Ovary (tissue), 7 donors: ENCODE measurements at regions not wholly inside any gene's neighbourhood (a gene's known extent, or its start where the extent isn't known, plus 50 kb on each side); places are given as distances from the start of the nearest gene placed in this dataset.

Experiments
- DNase-seq, 5 donors: peaks; one replicate each; pipeline ENCODE4 v3.0.0-alpha.2; 2019 to 2020
- H3K27ac ChIP-seq, 2 donors: fragments of 200-600 bp; one replicate each; pipeline versions ENCODE4 v1.5.1 to v1.8.0; 2019 to 2022
- H3K27me3 ChIP-seq: fragments of 200-600 bp; one replicate; pipeline ENCODE4 v1.8.0; 2022
- H3K36me3 ChIP-seq: fragments of 200-600 bp; sonication (generic); one replicate; pipeline ENCODE4 v1.5.1; 2019
- H3K4me1 ChIP-seq: one replicate; pipeline ENCODE4 v1.8.1; 2013; ENCODE audit warnings: mild to moderate bottlenecking, moderate library complexity; ENCODE audit not compliant: insufficient read depth
- H3K4me3 ChIP-seq: fragments of 200-600 bp; sonication (generic); one replicate; pipeline ENCODE4 v1.5.1; 2017
- H3K9me3 ChIP-seq, 2 donors: fragments of 200-600 bp in 1 of 2; sonication (generic) in 1 of 2; one replicate each; pipeline versions ENCODE4 v1.5.1 to v1.8.1; 2013 to 2019; ENCODE audit warnings: mild to moderate bottlenecking in 1 of 2, moderate library complexity in 1 of 2
- EP300 ChIP-seq: sonication (generic); formaldehyde crosslinking; IDR thresholded peaks from one replicate; pipeline ENCODE4 v1.6.1; 2017; ENCODE audit warnings: antibody characterized with exemption
- POLR2A ChIP-seq: fragments of 450-650 bp; IDR thresholded peaks from one replicate; pipeline ENCODE4 v1.6.1; 2017; ENCODE audit warnings: antibody characterized with exemption, mild to moderate bottlenecking, moderate library complexity
- WGBS, 3 donors: extraction: QIAGEN DNeasy Blood & Tissue Kit in 1 of 3; methylation state at CpG; one replicate each; pipeline versions ENCODE4 v1.1.5 to v1.1.7; 2013 to 2017; 5-methylcytosine and 5-hydroxymethylcytosine counted together
- intact Hi-C, 4 donors: fragments of 100-400 bp; cut with DNase I; formaldehyde crosslinking; loops; one replicate each; pipeline versions ENCODE4 v1.11.0 to v1.15.1; 2022 to 2023
- TF ChIP-seq, protein P1 (sequence below), 3 donors: fragments of 450-650 bp in 2 of 3; fragments of 200-600 bp in 1 of 3; IDR thresholded peaks; one replicate each; pipeline versions ENCODE4 v1.5.1 to v1.8.0; 2016 to 2022; ENCODE audit warnings: antibody characterized with exemption in 3 of 3, mild to moderate bottlenecking in 1 of 3
- donor health status: DM: no; HTN: no; CAD: no; lungs with moderate emphysema.
- donor health status: DM: no; HTN: no; CAD: no.
- donor health status: Bipolar disorder and iron deficiency.
- donor health status: DM: no; HTN: no; CAD: no.
- donor health status: DM: yes; HTN: yes; CAD: no.

DNA sequence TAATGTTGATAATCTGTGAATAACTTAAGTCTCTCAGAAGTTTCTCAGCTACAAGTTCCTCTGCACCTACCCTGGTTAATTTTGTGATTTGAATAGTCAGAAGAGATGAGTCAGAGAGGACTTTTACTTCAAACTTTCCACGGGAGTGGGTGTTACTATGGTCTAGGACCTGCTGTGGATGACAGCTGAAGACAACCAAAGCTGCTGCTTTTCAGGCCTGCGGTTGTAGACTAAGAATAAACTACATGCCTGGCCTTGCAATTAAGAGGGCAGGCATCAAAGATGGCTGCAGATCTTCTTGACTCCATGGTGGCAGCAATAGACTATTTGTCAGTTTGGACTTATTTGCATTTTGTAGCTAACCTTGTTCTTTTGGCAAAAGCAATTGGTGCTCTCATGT lies 227.1 kb upstream of the KRR1 start:
- no peak overlapping the region for H3K27ac ChIP-seq
- DNase-seq: no peak
- H3K4me1 ChIP-seq: no peaks in the 10 kb centered on the region
- H3K4me3 ChIP-seq: no peak overlapping the region
- WGBS, 3 donors: 34 to 49% (median 38%) methylated on average over 2 of the region's 2 CpGs
- intact Hi-C loops: no loop called here
- TF ChIP-seq EP300: no peak
- TF ChIP-seq, protein P1, sequence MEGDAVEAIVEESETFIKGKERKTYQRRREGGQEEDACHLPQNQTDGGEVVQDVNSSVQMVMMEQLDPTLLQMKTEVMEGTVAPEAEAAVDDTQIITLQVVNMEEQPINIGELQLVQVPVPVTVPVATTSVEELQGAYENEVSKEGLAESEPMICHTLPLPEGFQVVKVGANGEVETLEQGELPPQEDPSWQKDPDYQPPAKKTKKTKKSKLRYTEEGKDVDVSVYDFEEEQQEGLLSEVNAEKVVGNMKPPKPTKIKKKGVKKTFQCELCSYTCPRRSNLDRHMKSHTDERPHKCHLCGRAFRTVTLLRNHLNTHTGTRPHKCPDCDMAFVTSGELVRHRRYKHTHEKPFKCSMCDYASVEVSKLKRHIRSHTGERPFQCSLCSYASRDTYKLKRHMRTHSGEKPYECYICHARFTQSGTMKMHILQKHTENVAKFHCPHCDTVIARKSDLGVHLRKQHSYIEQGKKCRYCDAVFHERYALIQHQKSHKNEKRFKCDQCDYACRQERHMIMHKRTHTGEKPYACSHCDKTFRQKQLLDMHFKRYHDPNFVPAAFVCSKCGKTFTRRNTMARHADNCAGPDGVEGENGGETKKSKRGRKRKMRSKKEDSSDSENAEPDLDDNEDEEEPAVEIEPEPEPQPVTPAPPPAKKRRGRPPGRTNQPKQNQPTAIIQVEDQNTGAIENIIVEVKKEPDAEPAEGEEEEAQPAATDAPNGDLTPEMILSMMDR (IDR thresholded peaks at IDR 0.05): no peak
- no peak for TF ChIP-seq POLR2A
- no peaks in the 10 kb centered on the region for H3K27me3 ChIP-seq
- no peaks in the 10 kb centered on the region for H3K36me3 ChIP-seq
- H3K9me3 ChIP-seq: no peaks in the 10 kb centered on the region

DNA sequence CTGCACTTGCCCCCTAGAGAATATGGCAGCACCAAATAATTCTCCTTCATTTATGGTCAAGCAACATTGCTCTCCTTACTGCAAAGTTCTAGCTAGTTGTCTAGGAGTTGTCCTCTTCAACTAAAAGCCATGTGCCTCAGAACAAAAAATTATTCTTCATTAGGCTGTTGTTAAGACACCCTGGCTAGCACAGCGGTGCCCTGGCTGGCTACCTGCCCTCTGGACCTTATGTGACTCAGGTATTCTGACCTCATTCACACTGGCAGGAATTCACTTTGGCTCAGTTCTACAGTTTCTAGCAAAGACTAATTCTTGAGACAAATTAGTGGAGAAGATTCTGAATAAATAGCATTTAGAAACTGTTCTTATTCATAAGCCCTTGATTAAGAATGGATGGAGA lies 224.4 kb upstream of the KRR1 start:
- H3K9me3 ChIP-seq: no peaks in the 10 kb centered on the region
- H3K4me3 ChIP-seq: no peak overlapping the region
- H3K4me1 ChIP-seq: no peaks in the 10 kb centered on the region
- no peak overlapping the region for H3K27ac ChIP-seq
- TF ChIP-seq POLR2A (no peak), EP300 (no peak)
- TF ChIP-seq, protein P1 (IDR thresholded peaks at IDR 0.05): no peak
- intact Hi-C loops: no loop called here
- DNase-seq: no peak
- 78 to 100% (median 88%) methylated on average over 1 of the region's 1 CpG for WGBS, 3 donors
- no peaks in the 10 kb centered on the region for H3K36me3 ChIP-seq
- H3K27me3 ChIP-seq: no peaks in the 10 kb centered on the region

DNA sequence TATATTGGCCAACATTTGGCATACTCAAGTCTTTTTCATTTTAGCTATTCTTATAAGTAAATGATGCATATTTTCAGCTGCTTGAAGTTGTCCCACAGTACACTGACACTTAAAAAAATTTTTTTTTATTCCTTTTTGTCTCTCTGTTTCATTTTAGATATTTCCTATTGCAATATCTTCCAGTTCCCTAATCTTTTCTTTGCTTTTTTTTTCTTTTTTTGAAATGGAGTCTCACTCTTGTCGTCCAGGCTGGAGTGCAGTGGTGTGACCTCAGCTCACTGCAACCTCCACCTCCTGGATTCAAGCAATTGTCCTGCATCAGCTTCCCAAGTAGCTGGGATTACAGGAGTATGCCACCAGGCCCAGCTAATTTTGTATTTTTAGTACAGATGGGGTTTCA lies 217.4 kb upstream of the KRR1 start:
- H3K27ac ChIP-seq: no peak overlapping the region
- 87 to 93% (median 89%) methylated on average over 1 of the region's 1 CpG for WGBS, 3 donors
- no peak overlapping the region for H3K4me3 ChIP-seq
- H3K4me1 ChIP-seq: peaks cover 1% of the 10 kb centered on the region
- no peaks in the 10 kb centered on the region for H3K27me3 ChIP-seq
- no peak for DNase-seq
- H3K9me3 ChIP-seq: no peaks in the 10 kb centered on the region
- TF ChIP-seq POLR2A (no peak), EP300 (no peak)
- TF ChIP-seq, protein P1 (IDR thresholded peaks at IDR 0.05): no peak
- no peaks in the 10 kb centered on the region for H3K36me3 ChIP-seq
- intact Hi-C loops: no loop called here

DNA sequence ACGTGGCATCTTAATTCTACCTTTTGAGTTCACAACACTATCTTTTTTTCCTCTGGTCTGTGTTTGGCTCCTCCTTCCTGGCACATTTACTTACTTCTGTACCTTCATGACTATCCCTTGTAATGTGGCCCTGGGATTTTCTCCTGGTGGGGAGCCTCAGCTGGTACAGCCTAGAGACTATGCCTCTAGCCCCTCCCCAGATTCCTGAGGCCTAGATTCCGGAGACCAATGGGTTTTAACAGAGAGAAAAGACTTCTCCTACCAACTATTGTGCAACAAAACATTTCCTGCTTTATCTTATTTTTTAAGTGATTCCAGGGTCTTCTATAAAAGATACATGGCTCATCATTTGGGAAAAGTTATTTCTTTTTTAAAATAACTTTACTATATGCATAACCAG lies 216.2 kb upstream of the KRR1 start:
- Histone ChIP-seq H3K4me1 (peaks cover 1% of the 10 kb centered on the region), H3K9me3 (no peaks in the 10 kb centered on the region), H3K36me3 (no peaks in the 10 kb centered on the region), H3K27me3 (no peaks in the 10 kb centered on the region), H3K27ac (no peak overlapping the region), H3K4me3 (no peak overlapping the region)
- intact Hi-C loops: no loop called here
- no peak for DNase-seq
- TF ChIP-seq EP300 (no peak), POLR2A (no peak)
- TF ChIP-seq, protein P1 (IDR thresholded peaks at IDR 0.05): no peak
- 91 to 97% (median 95%) methylated on average over 2 of the region's 2 CpGs for WGBS, 3 donors
